ENCODE measurements at regions not wholly inside any gene's neighbourhood (a gene's known extent, or its start where the extent isn't known, plus 50 kb on each side); places are given as distances from the start of the nearest gene placed in this dataset.
"Not testable (repeated sequence)": the region's sequence is repeated elsewhere in the genome, so short reads cannot be mapped to it uniquely, and the experiment has no call there.

GRCh38 chr16:66026211-66026610 lies 340.3 kb upstream of the CDH5 start:
- Histone ChIP-seq H3K79me2 (ENCODE audit: control insufficient read depth, insufficient read depth, low read length, unreplicated experiment) (no peaks in the 10 kb centered on the region), H3K27me3 (ENCODE audit: insufficient read depth, low read length) (no peaks in the 10 kb centered on the region), H3K36me3 (ENCODE audit: insufficient read depth, low read length) (no peaks in the 10 kb centered on the region), H3K4me3 (ENCODE audit: low read depth, low read length) (no peak overlapping the region), H3K4me1 (ENCODE audit: control insufficient read depth, insufficient read depth, low read length, unreplicated experiment) (peaks cover 26% of the 10 kb centered on the region), H3K27ac (ENCODE audit: low read depth, low read length) (no peak overlapping the region), H2AFZ (ENCODE audit: low read length, unreplicated experiment) (no peak overlapping the region)

GRCh38 chr16:66025751-66026150 lies 340.7 kb upstream of the CDH5 start:
- Histone ChIP-seq H3K36me3 (ENCODE audit: insufficient read depth, low read length) (no peaks in the 10 kb centered on the region), H3K79me2 (ENCODE audit: control insufficient read depth, insufficient read depth, low read length, unreplicated experiment) (no peaks in the 10 kb centered on the region), H2AFZ (ENCODE audit: low read length, unreplicated experiment) (no peak overlapping the region), H3K27me3 (ENCODE audit: insufficient read depth, low read length) (no peaks in the 10 kb centered on the region), H3K4me3 (ENCODE audit: low read depth, low read length) (no peak overlapping the region), H3K27ac (ENCODE audit: low read depth, low read length) (no peak overlapping the region), H3K4me1 (ENCODE audit: control insufficient read depth, insufficient read depth, low read length, unreplicated experiment) (peaks cover 31% of the 10 kb centered on the region)

GRCh38 chr16:66024567-66024966 lies 341.9 kb upstream of the CDH5 start:
- H3K4me3 ChIP-seq (ENCODE audit: low read depth, low read length); H3K27ac ChIP-seq (ENCODE audit: low read depth, low read length); H3K36me3 ChIP-seq (ENCODE audit: insufficient read depth, low read length); H3K27me3 ChIP-seq (ENCODE audit: insufficient read depth, low read length); H3K79me2 ChIP-seq (ENCODE audit: control insufficient read depth, insufficient read depth, low read length, unreplicated experiment); H2AFZ ChIP-seq (ENCODE audit: low read length, unreplicated experiment): not testable (repeated sequence)
- H3K4me1 ChIP-seq (ENCODE audit: control insufficient read depth, insufficient read depth, low read length, unreplicated experiment), result peaks cover 35% of the 10 kb centered on the region

- Histone ChIP-seq H2AFZ (ENCODE audit: low read length, unreplicated experiment) (no peak overlapping the region), H3K4me3 (ENCODE audit: low read depth, low read length) (no peak overlapping the region), H3K27me3 (ENCODE audit: insufficient read depth, low read length) (no peaks in the 10 kb centered on the region), H3K4me1 (ENCODE audit: control insufficient read depth, insufficient read depth, low read length, unreplicated experiment) (peaks cover 24% of the 10 kb centered on the region), H3K27ac (ENCODE audit: low read depth, low read length) (no peak overlapping the region), H3K36me3 (ENCODE audit: insufficient read depth, low read length) (no peaks in the 10 kb centered on the region), H3K79me2 (ENCODE audit: control insufficient read depth, insufficient read depth, low read length, unreplicated experiment) (no peaks in the 10 kb centered on the region)
Measured at GRCh38 chr16:66023481-66023880, 343.0 kb upstream of the CDH5 start.

GRCh38 chr16:66020642-66021041 lies 345.8 kb upstream of the CDH5 start:
- Histone ChIP-seq H3K36me3 (ENCODE audit: insufficient read depth, low read length) (no peaks in the 10 kb centered on the region), H3K4me3 (ENCODE audit: low read depth, low read length) (0 out of 2 replicates have a peak overlapping the region, but pooled peaks have one; percentile 21), H3K27ac (ENCODE audit: low read depth, low read length) (peak overlapping the region; percentile 80), H3K79me2 (ENCODE audit: control insufficient read depth, insufficient read depth, low read length, unreplicated experiment) (no peaks in the 10 kb centered on the region), H2AFZ (ENCODE audit: low read length, unreplicated experiment) (no peak overlapping the region), H3K4me1 (ENCODE audit: control insufficient read depth, insufficient read depth, low read length, unreplicated experiment) (peaks cover 20% of the 10 kb centered on the region), H3K27me3 (ENCODE audit: insufficient read depth, low read length) (no peaks in the 10 kb centered on the region)

- no peaks in the 10 kb centered on the region for H3K27me3 ChIP-seq (ENCODE audit: insufficient read depth, low read length)
- no peaks in the 10 kb centered on the region for H3K36me3 ChIP-seq (ENCODE audit: insufficient read depth, low read length)
- no peak overlapping the region for H2AFZ ChIP-seq (ENCODE audit: low read length, unreplicated experiment)
- no peaks in the 10 kb centered on the region for H3K79me2 ChIP-seq (ENCODE audit: control insufficient read depth, insufficient read depth, low read length, unreplicated experiment)
- H3K4me1 ChIP-seq (ENCODE audit: control insufficient read depth, insufficient read depth, low read length, unreplicated experiment), result peaks cover 20% of the 10 kb centered on the region
- peak overlapping the region; percentile 21; the same call in 1 of the 2 replicates for H3K4me3 ChIP-seq (ENCODE audit: low read depth, low read length)
- peak overlapping the region; percentile 80 for H3K27ac ChIP-seq (ENCODE audit: low read depth, low read length)
Measured at GRCh38 chr16:66020046-66020445, 346.4 kb upstream of the CDH5 start.

GRCh38 chr16:66019502-66019901 lies 347.0 kb upstream of the CDH5 start:
- H3K27ac ChIP-seq (ENCODE audit: low read depth, low read length), result peak overlapping the region; percentile 80
- peak overlapping the region; percentile 21; the same call in 1 of the 2 replicates for H3K4me3 ChIP-seq (ENCODE audit: low read depth, low read length)
- H3K27me3 ChIP-seq (ENCODE audit: insufficient read depth, low read length); H2AFZ ChIP-seq (ENCODE audit: low read length, unreplicated experiment); H3K79me2 ChIP-seq (ENCODE audit: control insufficient read depth, insufficient read depth, low read length, unreplicated experiment); H3K36me3 ChIP-seq (ENCODE audit: insufficient read depth, low read length): not testable (repeated sequence)
- peaks cover 20% of the 10 kb centered on the region for H3K4me1 ChIP-seq (ENCODE audit: control insufficient read depth, insufficient read depth, low read length, unreplicated experiment)

- Histone ChIP-seq H3K36me3 (ENCODE audit: insufficient read depth, low read length) (no peaks in the 10 kb centered on the region), H3K4me3 (ENCODE audit: low read depth, low read length) (no peak overlapping the region), H3K79me2 (ENCODE audit: control insufficient read depth, insufficient read depth, low read length, unreplicated experiment) (no peaks in the 10 kb centered on the region), H3K27me3 (ENCODE audit: insufficient read depth, low read length) (no peaks in the 10 kb centered on the region), H3K27ac (ENCODE audit: low read depth, low read length) (no peak overlapping the region), H3K4me1 (ENCODE audit: control insufficient read depth, insufficient read depth, low read length, unreplicated experiment) (no peaks in the 10 kb centered on the region), H2AFZ (ENCODE audit: low read length, unreplicated experiment) (no peak overlapping the region)
Measured at GRCh38 chr16:66014221-66014620, 352.3 kb upstream of the CDH5 start.

- Histone ChIP-seq H3K4me1 (ENCODE audit: control insufficient read depth, insufficient read depth, low read length, unreplicated experiment) (no peaks in the 10 kb centered on the region), H3K27ac (ENCODE audit: low read depth, low read length) (no peak overlapping the region), H3K36me3 (ENCODE audit: insufficient read depth, low read length) (no peaks in the 10 kb centered on the region), H3K79me2 (ENCODE audit: control insufficient read depth, insufficient read depth, low read length, unreplicated experiment) (no peaks in the 10 kb centered on the region), H2AFZ (ENCODE audit: low read length, unreplicated experiment) (no peak overlapping the region), H3K4me3 (ENCODE audit: low read depth, low read length) (no peak overlapping the region), H3K27me3 (ENCODE audit: insufficient read depth, low read length) (no peaks in the 10 kb centered on the region)
Measured at GRCh38 chr16:66013486-66013885, 353.0 kb upstream of the CDH5 start.

GRCh38 chr16:66008136-66008535 lies 358.4 kb upstream of the CDH5 start:
- Histone ChIP-seq H3K79me2 (ENCODE audit: control insufficient read depth, insufficient read depth, low read length, unreplicated experiment) (no peaks in the 10 kb centered on the region), H2AFZ (ENCODE audit: low read length, unreplicated experiment) (peak overlapping the region; percentile 59), H3K27me3 (ENCODE audit: insufficient read depth, low read length) (no peaks in the 10 kb centered on the region), H3K36me3 (ENCODE audit: insufficient read depth, low read length) (no peaks in the 10 kb centered on the region), H3K4me3 (ENCODE audit: low read depth, low read length) (0 out of 2 replicates have a peak overlapping the region, but pooled peaks have one; percentile 2), H3K27ac (ENCODE audit: low read depth, low read length) (peak overlapping the region; percentile 11), H3K4me1 (ENCODE audit: control insufficient read depth, insufficient read depth, low read length, unreplicated experiment) (peaks cover 13% of the 10 kb centered on the region)

GRCh38 chr16:66007717-66008116 lies 358.8 kb upstream of the CDH5 start:
- no peaks in the 10 kb centered on the region for H3K27me3 ChIP-seq (ENCODE audit: insufficient read depth, low read length)
- H2AFZ ChIP-seq (ENCODE audit: low read length, unreplicated experiment), result peak overlapping the region; percentile 59
- peak overlapping the region; percentile 11 for H3K27ac ChIP-seq (ENCODE audit: low read depth, low read length)
- peaks cover 13% of the 10 kb centered on the region for H3K4me1 ChIP-seq (ENCODE audit: control insufficient read depth, insufficient read depth, low read length, unreplicated experiment)
- H3K4me3 ChIP-seq (ENCODE audit: low read depth, low read length), result 0 out of 2 replicates have a peak overlapping the region, but pooled peaks have one; percentile 2
- H3K79me2 ChIP-seq (ENCODE audit: control insufficient read depth, insufficient read depth, low read length, unreplicated experiment), result no peaks in the 10 kb centered on the region
- H3K36me3 ChIP-seq (ENCODE audit: insufficient read depth, low read length), result no peaks in the 10 kb centered on the region
